Activated CD8-positive, alpha-beta T cell treated with anti-CD3 and anti-CD28 coated beads for 36 hours (primary cell): ENCODE measurements at regions not wholly inside any gene's neighbourhood (a gene's known extent, or its start where the extent isn't known, plus 50 kb on each side); places are given as distances from the start of the nearest gene placed in this dataset.

Experiments used
- ATAC-seq: fragments of 200-7000 bp; cut with Tn5 transposase; one replicate; pipeline ENCODE4 v1.10.0; 2021; ENCODE audit warnings: mild to moderate bottlenecking, moderate library complexity
- CTCF ChIA-PET: fragments of 350-600 bp; sonication (Branson Sonifier 250); formaldehyde crosslinking; loops from one replicate; lab custom pipeline; 2021; ENCODE audit warnings: antibody characterized with exemption; lab: Charles Lee
- POLR2A ChIA-PET: fragments of 350-600 bp; sonication (Branson Sonifier 250); formaldehyde crosslinking; loops from one replicate; lab custom pipeline; 2021; ENCODE audit warnings: antibody characterized with exemption; lab: Charles Lee
- DNase-seq: peaks from one replicate; pipeline ENCODE4 v3.0.0-alpha.2; 2020
- H3K27ac Mint-ChIP-seq: one replicate; pipeline ENCODE4 v1.8.0; 2021; ENCODE audit warnings: mild to moderate bottlenecking, mixed read lengths
- H3K27me3 Mint-ChIP-seq: one replicate; pipeline ENCODE4 v1.8.0; 2021; ENCODE audit warnings: mixed read lengths
- H3K36me3 Mint-ChIP-seq: one replicate; pipeline ENCODE4 v1.8.0; 2021; ENCODE audit warnings: low read depth, mixed read lengths
- H3K4me1 Mint-ChIP-seq: one replicate; pipeline ENCODE4 v1.8.0; 2021; ENCODE audit warnings: low read depth, mixed read lengths
- H3K4me3 Mint-ChIP-seq: one replicate; pipeline ENCODE4 v1.8.0; 2021; ENCODE audit warnings: mild to moderate bottlenecking, moderate library complexity, mixed read lengths
- H3K9me3 Mint-ChIP-seq: one replicate; pipeline ENCODE4 v1.8.0; 2021; ENCODE audit warnings: mixed read lengths
- CTCF ChIP-seq: fragments of 200-600 bp; IDR thresholded peaks from one replicate; pipeline ENCODE4 v1.8.0; 2022; ENCODE audit warnings: antibody characterized with exemption, mild to moderate bottlenecking
- intact Hi-C: fragments of 100-400 bp; cut with micrococcal nuclease; formaldehyde crosslinking; loops from one replicate; pipeline ENCODE4 v1.10.0; 2022

GRCh38 chr5:91219803-91220371 lies 163.2 kb downstream of the ARRDC3 start:
- Mint-ChIP-seq H3K36me3 (no peaks in the 10 kb centered on the region), H3K4me3 (no peak overlapping the region), H3K27ac (no peak overlapping the region), H3K27me3 (no peaks in the 10 kb centered on the region), H3K9me3 (no peaks in the 10 kb centered on the region), H3K4me1 (no peaks in the 10 kb centered on the region)
- DNase-seq (peak; percentile 62), ATAC-seq (peak; percentile 47)
- ChIA-PET POLR2A (interaction anchor here (0.7 to 1.3 kb wide), 4 partner anchors 13 to 173 kb away, joined by 3 to 7 read pairs (median 4); no protein-coding TSS in a partner anchor), CTCF (interaction anchor here (0.6 to 4.9 kb wide), 41 partner anchors 9 to 359 kb away, joined by 3 to 114 read pairs (median 4); partner anchors contain the start of gene ARRDC3)
- peak; percentile 58 for TF ChIP-seq CTCF
- intact Hi-C loops = loop anchor here (1.0 to 10.0 kb wide), 3 partner anchors 118 to 285 kb away; no protein-coding TSS in a partner anchor

GRCh38 chr5:91219091-91219802 lies 163.9 kb downstream of the ARRDC3 start:
- intact Hi-C loops = loop anchor here (10.0 kb wide), 1 partner anchor 284 kb away; no protein-coding TSS in a partner anchor
- no peaks in the 10 kb centered on the region for H3K9me3 Mint-ChIP-seq
- no peak for DNase-seq
- TF ChIP-seq CTCF = no peak
- H3K27me3 Mint-ChIP-seq = no peaks in the 10 kb centered on the region
- ChIA-PET POLR2A (interaction anchor here (0.7 to 1.2 kb wide), 3 partner anchors 14 to 167 kb away, joined by 3 to 7 read pairs (median 4); no protein-coding TSS in a partner anchor), CTCF (interaction anchor here (0.6 to 4.9 kb wide), 35 partner anchors 8 to 358 kb away, joined by 3 to 114 read pairs (median 4); partner anchors contain the start of gene ARRDC3)
- H3K4me3 Mint-ChIP-seq = no peak overlapping the region
- H3K36me3 Mint-ChIP-seq = no peaks in the 10 kb centered on the region
- H3K27ac Mint-ChIP-seq = no peak overlapping the region
- no peak for ATAC-seq
- H3K4me1 Mint-ChIP-seq = no peaks in the 10 kb centered on the region

- no peaks in the 10 kb centered on the region for H3K9me3 Mint-ChIP-seq
- ATAC-seq = no peak
- intact Hi-C loops = loop anchor here (10.0 kb wide), 1 partner anchor 283 kb away; no protein-coding TSS in a partner anchor
- no peaks in the 10 kb centered on the region for H3K36me3 Mint-ChIP-seq
- no peak for TF ChIP-seq CTCF
- no peaks in the 10 kb centered on the region for H3K27me3 Mint-ChIP-seq
- DNase-seq = no peak
- no peaks in the 10 kb centered on the region for H3K4me1 Mint-ChIP-seq
- POLR2A ChIA-PET = interaction anchor here (1.2 kb wide), 1 partner anchor 165 kb away, joined by 6 read pairs; the partner anchor contains the start of gene ARRDC3
- CTCF ChIA-PET = interaction anchor here (0.6 to 4.9 kb wide), 5 partner anchors 56 to 323 kb away, joined by 3 to 114 read pairs (median 7); partner anchors contain the start of gene ARRDC3
- H3K4me3 Mint-ChIP-seq = no peak overlapping the region
- H3K27ac Mint-ChIP-seq = no peak overlapping the region
Measured at GRCh38 chr5:91217859-91218258, 165.3 kb downstream of the ARRDC3 start.

GRCh38 chr5:91214571-91214970 lies 168.5 kb downstream of the ARRDC3 start:
- H3K27me3 Mint-ChIP-seq = no peaks in the 10 kb centered on the region
- TF ChIP-seq CTCF = no peak
- no peaks in the 10 kb centered on the region for H3K36me3 Mint-ChIP-seq
- ChIA-PET CTCF (interaction anchor here (1.0 to 2.5 kb wide), 5 partner anchors 11 to 282 kb away, joined by 5 to 13 read pairs (median 5); no protein-coding TSS in a partner anchor), POLR2A (interaction anchor here (1.2 kb wide), 1 partner anchor 168 kb away, joined by 3 read pairs; the partner anchor contains the start of gene ARRDC3)
- no peak overlapping the region for H3K27ac Mint-ChIP-seq
- no peak overlapping the region for H3K4me3 Mint-ChIP-seq
- H3K9me3 Mint-ChIP-seq = no peaks in the 10 kb centered on the region
- ATAC-seq (no peak), DNase-seq (no peak)
- H3K4me1 Mint-ChIP-seq = no peaks in the 10 kb centered on the region
- intact Hi-C loops = loop anchor here (10.0 kb wide), 1 partner anchor 280 kb away; no protein-coding TSS in a partner anchor
